HCT116 (cell line): ENCODE measurements at regions not wholly inside any gene's neighbourhood (a gene's known extent, or its start where the extent isn't known, plus 50 kb on each side); places are given as distances from the start of the nearest gene placed in this dataset.

Source experiments
- ATAC-seq: fragments of 200-7000 bp; cut with Tn5 transposase; 2 replicates; pipeline ENCODE4 v1.9.1; 2020; ENCODE audit warnings: mild to moderate bottlenecking, moderate library complexity
- BruUV-seq: library from RNA; stranded (reverse); fragments of 400-500 nt; replicated peaks from 2 replicates; lab custom pipeline; 2021; lab: Mats Ljungman, UMichigan
- CTCF ChIA-PET: fragments of 300-600 bp; sonication (Branson Sonifier 250); formaldehyde crosslinking; loops from one replicate; lab custom pipeline; 2021; ENCODE audit warnings: antibody characterized with exemption; lab: Charles Lee
- POLR2A ChIA-PET: fragments of 300-600, 350-600 bp; sonication (Branson Sonifier 250); formaldehyde crosslinking; loops from one replicate; lab custom pipeline; 2021; ENCODE audit warnings: antibody characterized with exemption; lab: Charles Lee
- RAD21 ChIA-PET, 2 experiments: fragments of 300-600 bp; sonication (Branson Sonifier 250); formaldehyde crosslinking; loops; one replicate each; lab custom pipeline; 2023; ENCODE audit warnings: low total read pairs in 2 of 2; ENCODE audit not compliant: uncharacterized antibody in 2 of 2, unreplicated experiment in 2 of 2, low non-redundant PET in 1 of 2; lab: Charles Lee
- DNase-seq: peaks from one replicate; pipeline ENCODE4 v3.0.0-alpha.2; 2010; ENCODE audit warnings: low read depth, low spot score
- H2AFZ ChIP-seq: fragments of 200-600 bp; shearing (Covaris generic), sonication (generic); 2 replicates; pipeline ENCODE4 v1.6.1; 2017; ENCODE audit warnings: low read depth, mixed run types, mixed read lengths, antibody characterized with exemption, low read length; ENCODE audit not compliant: poor library complexity, severe bottlenecking
- H3K27ac ChIP-seq: 2 replicates; pipeline ENCODE4 v1.5.1; 2012; ENCODE audit warnings: low read depth, low read length
- H3K27me3 ChIP-seq: fragments of 200-600 bp; sonication (generic); 2 replicates; pipeline ENCODE4 v1.6.1; 2016; ENCODE audit warnings: mixed run types, low read length, mixed read lengths; ENCODE audit not compliant: insufficient read depth
- H3K36me3 ChIP-seq, 2 experiments: fragments of 200-500 bp in 1 of 2; fragments of 200-600 bp in 1 of 2; sonication (Bioruptor generic) in 1 of 2; sonication (generic) in 1 of 2; 2 replicates each; pipeline versions ENCODE4 v1.5.1 to v1.6.1; 2014 to 2016; ENCODE audit warnings: low read length in 2 of 2, inconsistent platforms in 1 of 2, mixed read lengths in 1 of 2, mixed run types in 1 of 2; ENCODE audit not compliant: insufficient read depth in 2 of 2, control insufficient read depth in 1 of 2
- H3K4me1 ChIP-seq, 2 experiments: fragments of 200-600 bp in 1 of 2; sonication (generic) in 1 of 2; 2 replicates each; pipeline versions ENCODE4 v1.5.1 to v1.6.1; 2012 to 2017; ENCODE audit warnings: low read length in 2 of 2, inconsistent platforms in 1 of 2, mild to moderate bottlenecking in 1 of 2, mixed read lengths in 1 of 2, mixed run types in 1 of 2, moderate library complexity in 1 of 2; ENCODE audit not compliant: insufficient read depth in 2 of 2, control insufficient read depth in 1 of 2
- H3K4me2 ChIP-seq: fragments of 200-600 bp; sonication (generic); 2 replicates; pipeline ENCODE4 v1.6.1; 2017; ENCODE audit warnings: mixed run types, low read length, mixed read lengths
- H3K4me3 ChIP-seq, 2 experiments: fragments of 200-600 bp in 1 of 2; sonication (generic) in 1 of 2; replicated peaks in 1 of 2; 2 replicates each; pipeline ENCODE4 v1.5.1; 2011 to 2016; ENCODE audit warnings: low read length in 2 of 2, control low read depth in 1 of 2, low read depth in 1 of 2, mild to moderate bottlenecking in 1 of 2, mixed read lengths in 1 of 2, mixed run types in 1 of 2
- H3K79me2 ChIP-seq: fragments of 200-600 bp; sonication (generic); 2 replicates; pipeline ENCODE4 v1.6.1; 2017; ENCODE audit warnings: mild to moderate bottlenecking, mixed run types, low read length, moderate library complexity, mixed read lengths; ENCODE audit not compliant: insufficient read depth
- H3K9ac ChIP-seq: fragments of 200-600 bp; sonication (generic); 2 replicates; pipeline ENCODE4 v1.6.1; 2016; ENCODE audit warnings: low read length, mixed read lengths
- H3K9me2 ChIP-seq: fragments of 200-600 bp; sonication (generic), shearing (Covaris generic); 2 replicates; pipeline ENCODE4 v1.6.1; 2017; ENCODE audit warnings: mixed run types, mild to moderate bottlenecking, moderate library complexity; ENCODE audit not compliant: insufficient read depth
- H3K9me3 ChIP-seq, 2 experiments: fragments of 200-500 bp in 1 of 2; fragments of 200-600 bp in 1 of 2; sonication (Bioruptor generic) in 1 of 2; sonication (generic) in 1 of 2; 2 replicates each; pipeline ENCODE4 v1.6.1; 2014 to 2017; ENCODE audit warnings: low read length in 2 of 2, mixed read lengths in 2 of 2, inconsistent platforms in 1 of 2, low read depth in 1 of 2, mild to moderate bottlenecking in 1 of 2, mixed run types in 1 of 2, moderate library complexity in 1 of 2; ENCODE audit not compliant: control insufficient read depth in 1 of 2, insufficient read depth in 1 of 2
- H4K20me1 ChIP-seq: fragments of 200-600 bp; sonication (generic), shearing (Covaris generic); 2 replicates; pipeline ENCODE4 v1.6.1; 2017; ENCODE audit warnings: mixed run types, mild to moderate bottlenecking, moderate library complexity; ENCODE audit not compliant: insufficient read depth
- CBX3 ChIP-seq: IDR thresholded peaks from 2 replicates; pipeline ENCODE4 v1.6.1; 2012; ENCODE audit warnings: low read depth
- CEBPB ChIP-seq: IDR thresholded peaks from 2 replicates; pipeline ENCODE4 v1.6.1; 2012; ENCODE audit warnings: low read depth
- ELF1 ChIP-seq: IDR thresholded peaks from 2 replicates; pipeline ENCODE4 v1.6.1; 2012; ENCODE audit warnings: low read depth, borderline replicate concordance
- JUND ChIP-seq: IDR thresholded peaks from 2 replicates; pipeline ENCODE4 v1.6.1; 2012
- POLR2A ChIP-seq: IDR thresholded peaks from 2 replicates; pipeline ENCODE4 v1.7.0; 2011; ENCODE audit warnings: borderline replicate concordance; ENCODE audit not compliant: insufficient read depth, insufficient read length; ENCODE audit errors: extremely low read depth
- RAD21 ChIP-seq: IDR thresholded peaks from 2 replicates; pipeline ENCODE4 v1.6.1; 2012; ENCODE audit warnings: low read depth, mild to moderate bottlenecking
- TCF7L2 ChIP-seq: IDR thresholded peaks from 2 replicates; pipeline ENCODE4 v1.7.0; 2011; ENCODE audit warnings: borderline replicate concordance, inconsistent platforms; ENCODE audit not compliant: insufficient read depth, insufficient read length; ENCODE audit errors: extremely low read depth
- YY1 ChIP-seq: IDR thresholded peaks from 2 replicates; pipeline ENCODE4 v1.6.1; 2011; ENCODE audit warnings: low read length, low read depth, moderate library complexity, mild to moderate bottlenecking; ENCODE audit not compliant: insufficient replicate concordance; ENCODE audit errors: extremely low read depth
- ZFX ChIP-seq: fragments of 450-650 bp; IDR thresholded peaks from 2 replicates; pipeline ENCODE4 v1.6.1; 2017
- intact Hi-C: fragments of 100-400 bp; cut with micrococcal nuclease; formaldehyde crosslinking; loops from 2 replicates; pipeline ENCODE4 v1.10.0; 2022
- TF ChIP-seq, protein P1 (sequence below): IDR thresholded peaks from 2 replicates; pipeline ENCODE4 v1.6.1; 2012; ENCODE audit warnings: low read depth
- TF ChIP-seq, protein P2 (sequence below): IDR thresholded peaks from 2 replicates; pipeline ENCODE4 v1.6.1; 2012
- TF ChIP-seq, protein P3 (sequence below): IDR thresholded peaks from 2 replicates; pipeline ENCODE4 v1.6.1; 2012

DNA sequence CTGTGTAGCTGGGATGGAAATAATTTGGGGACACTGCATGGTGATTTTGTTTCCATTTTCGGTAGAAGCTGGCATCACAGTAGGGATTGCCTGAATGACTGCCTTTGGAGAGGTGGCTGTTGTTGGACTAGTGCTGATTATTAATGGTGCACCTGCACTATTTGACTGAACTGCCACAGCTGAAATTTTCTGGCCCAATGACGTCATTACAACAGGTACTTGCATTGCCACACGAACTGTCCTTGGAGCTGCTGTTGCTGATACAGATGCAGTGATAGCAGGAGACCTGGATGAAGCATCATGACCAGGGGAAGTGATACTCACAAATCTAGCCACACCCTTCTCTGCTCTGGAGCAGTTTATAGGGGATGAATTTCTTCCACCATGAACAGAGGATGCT is 95.6 kb upstream of the FOXC1 start (continued):
- TF ChIP-seq, protein P1, sequence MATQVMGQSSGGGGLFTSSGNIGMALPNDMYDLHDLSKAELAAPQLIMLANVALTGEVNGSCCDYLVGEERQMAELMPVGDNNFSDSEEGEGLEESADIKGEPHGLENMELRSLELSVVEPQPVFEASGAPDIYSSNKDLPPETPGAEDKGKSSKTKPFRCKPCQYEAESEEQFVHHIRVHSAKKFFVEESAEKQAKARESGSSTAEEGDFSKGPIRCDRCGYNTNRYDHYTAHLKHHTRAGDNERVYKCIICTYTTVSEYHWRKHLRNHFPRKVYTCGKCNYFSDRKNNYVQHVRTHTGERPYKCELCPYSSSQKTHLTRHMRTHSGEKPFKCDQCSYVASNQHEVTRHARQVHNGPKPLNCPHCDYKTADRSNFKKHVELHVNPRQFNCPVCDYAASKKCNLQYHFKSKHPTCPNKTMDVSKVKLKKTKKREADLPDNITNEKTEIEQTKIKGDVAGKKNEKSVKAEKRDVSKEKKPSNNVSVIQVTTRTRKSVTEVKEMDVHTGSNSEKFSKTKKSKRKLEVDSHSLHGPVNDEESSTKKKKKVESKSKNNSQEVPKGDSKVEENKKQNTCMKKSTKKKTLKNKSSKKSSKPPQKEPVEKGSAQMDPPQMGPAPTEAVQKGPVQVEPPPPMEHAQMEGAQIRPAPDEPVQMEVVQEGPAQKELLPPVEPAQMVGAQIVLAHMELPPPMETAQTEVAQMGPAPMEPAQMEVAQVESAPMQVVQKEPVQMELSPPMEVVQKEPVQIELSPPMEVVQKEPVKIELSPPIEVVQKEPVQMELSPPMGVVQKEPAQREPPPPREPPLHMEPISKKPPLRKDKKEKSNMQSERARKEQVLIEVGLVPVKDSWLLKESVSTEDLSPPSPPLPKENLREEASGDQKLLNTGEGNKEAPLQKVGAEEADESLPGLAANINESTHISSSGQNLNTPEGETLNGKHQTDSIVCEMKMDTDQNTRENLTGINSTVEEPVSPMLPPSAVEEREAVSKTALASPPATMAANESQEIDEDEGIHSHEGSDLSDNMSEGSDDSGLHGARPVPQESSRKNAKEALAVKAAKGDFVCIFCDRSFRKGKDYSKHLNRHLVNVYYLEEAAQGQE, result no peak
- TF ChIP-seq, protein P2, sequence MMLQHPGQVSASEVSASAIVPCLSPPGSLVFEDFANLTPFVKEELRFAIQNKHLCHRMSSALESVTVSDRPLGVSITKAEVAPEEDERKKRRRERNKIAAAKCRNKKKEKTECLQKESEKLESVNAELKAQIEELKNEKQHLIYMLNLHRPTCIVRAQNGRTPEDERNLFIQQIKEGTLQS, result no peak
- TF ChIP-seq CBX3 (no peak), TCF7L2 (no peak), RAD21 (no peak)
- TF ChIP-seq, protein P3, sequence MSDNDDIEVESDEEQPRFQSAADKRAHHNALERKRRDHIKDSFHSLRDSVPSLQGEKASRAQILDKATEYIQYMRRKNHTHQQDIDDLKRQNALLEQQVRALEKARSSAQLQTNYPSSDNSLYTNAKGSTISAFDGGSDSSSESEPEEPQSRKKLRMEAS, result no peak
- TF ChIP-seq, all 23 proteins: peak for 0

DNA sequence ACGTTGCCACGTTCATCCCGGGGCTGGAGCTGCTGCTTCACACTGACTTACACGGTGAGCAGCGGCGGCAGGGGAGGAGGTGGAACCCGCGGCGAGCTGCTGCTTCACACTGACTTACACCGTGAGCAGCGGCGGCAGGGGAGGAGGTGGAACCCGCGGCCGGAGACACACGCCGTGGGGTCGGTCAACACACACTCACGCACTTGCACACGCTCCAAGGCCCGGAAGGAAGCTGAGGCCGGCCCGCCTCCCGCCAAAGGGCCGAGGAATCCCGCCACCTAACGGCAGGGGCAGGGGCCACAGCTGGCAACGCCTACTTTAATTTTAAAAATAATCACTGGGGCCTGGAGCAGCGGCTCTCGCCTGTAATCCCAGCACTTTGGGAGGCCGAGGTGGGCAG is 94.4 kb upstream of the FOXC1 start:
- RAD21 ChIA-PET, result no interaction called here
- Histone ChIP-seq H3K9me2 (no peaks in the 10 kb centered on the region), H3K9ac (no peak overlapping the region), H3K9me3 (no peaks in the 10 kb centered on the region), H3K27ac (no peak overlapping the region), H3K4me3 (no peak overlapping the region)
- intact Hi-C loops, result no loop called here
- no TSS peak for BruUV-seq
- POLR2A ChIA-PET, result no interaction called here
- TF ChIP-seq YY1, result no peak
- TF ChIP-seq ELF1, result no peak
- no peak for TF ChIP-seq JUND
- no peak for TF ChIP-seq CBX3
- no peak for TF ChIP-seq RAD21
- no peak for TF ChIP-seq CEBPB
- TF ChIP-seq ZFX, result no peak
- TF ChIP-seq, protein P1, result no peak
- no peak for TF ChIP-seq POLR2A
- TF ChIP-seq, all 23 proteins: peak for 0
- no peak overlapping the region for H3K4me2 ChIP-seq
- H4K20me1 ChIP-seq, result no peaks in the 10 kb centered on the region
- H3K36me3 ChIP-seq, result no peaks in the 10 kb centered on the region
- DNase-seq, result no peak
- no peaks in the 10 kb centered on the region for H3K27me3 ChIP-seq
- H2AFZ ChIP-seq, result no peak overlapping the region
- H3K4me1 ChIP-seq, result no peaks in the 10 kb centered on the region
- CTCF ChIA-PET, result no interaction called here
- H3K79me2 ChIP-seq, result no peaks in the 10 kb centered on the region
- ATAC-seq, result no peak
